ENCODE measurements at regions not wholly inside any gene's neighbourhood (a gene's known extent, or its start where the extent isn't known, plus 50 kb on each side); places are given as distances from the start of the nearest gene placed in this dataset.
"Not testable (repeated sequence)": the region's sequence is repeated elsewhere in the genome, so short reads cannot be mapped to it uniquely, and the experiment has no call there.

- no peak for DNase-seq
These were observed 703.9 kb upstream of the SEMA6D start for GRCh38 chr15:47013446-47013845.

GRCh38 chr15:47027322-47027946 lies 689.9 kb upstream of the SEMA6D start:
- peak; percentile 1 for DNase-seq

GRCh38 chr15:47035475-47036406 lies 681.6 kb upstream of the SEMA6D start:
- DNase-seq = no peak

GRCh38 chr15:47037003-47037402 lies 680.3 kb upstream of the SEMA6D start:
- no peak for DNase-seq

- DNase-seq = no peak
These were observed 678.1 kb upstream of the SEMA6D start for GRCh38 chr15:47039225-47039624.

GRCh38 chr15:47041301-47041700 lies 676.0 kb upstream of the SEMA6D start:
- no peak for DNase-seq

GRCh38 chr15:47047981-47048380 lies 669.3 kb upstream of the SEMA6D start:
- not testable (repeated sequence) for DNase-seq

- no peak for DNase-seq
These were observed 650.9 kb upstream of the SEMA6D start for GRCh38 chr15:47066392-47066791.

- DNase-seq = not testable (repeated sequence)
These were observed 639.5 kb upstream of the SEMA6D start for GRCh38 chr15:47077846-47078245.

GRCh38 chr15:47095833-47096232 lies 621.5 kb upstream of the SEMA6D start:
- DNase-seq = no peak

- not testable (repeated sequence) for DNase-seq
These were observed 618.8 kb upstream of the SEMA6D start for GRCh38 chr15:47098526-47098925.

GRCh38 chr15:47099801-47100200 lies 617.5 kb upstream of the SEMA6D start:
- not testable (repeated sequence) for DNase-seq

GRCh38 chr15:47108800-47109199 lies 608.5 kb upstream of the SEMA6D start:
- not testable (repeated sequence) for DNase-seq

- DNase-seq = no peak
These were observed 600.6 kb upstream of the SEMA6D start for GRCh38 chr15:47116698-47117097.

GRCh38 chr15:47119349-47119748 lies 598.0 kb upstream of the SEMA6D start:
- no peak for DNase-seq

GRCh38 chr15:47124430-47125102 lies 592.7 kb upstream of the SEMA6D start:
- DNase-seq = no peak

GRCh38 chr15:47129033-47129432 lies 588.3 kb upstream of the SEMA6D start:
- DNase-seq = no peak

GRCh38 chr15:47131450-47131849 lies 585.9 kb upstream of the SEMA6D start:
- not testable (repeated sequence) for DNase-seq

- DNase-seq = no peak
These were observed 582.0 kb upstream of the SEMA6D start for GRCh38 chr15:47135267-47135666.

- DNase-seq = no peak
These were observed 581.1 kb upstream of the SEMA6D start for GRCh38 chr15:47136236-47136635.

GRCh38 chr15:47139965-47140364 lies 577.3 kb upstream of the SEMA6D start:
- no peak for DNase-seq

- no peak for DNase-seq
These were observed 559.5 kb upstream of the SEMA6D start for GRCh38 chr15:47157827-47158226.

GRCh38 chr15:47158573-47158972 lies 558.7 kb upstream of the SEMA6D start:
- DNase-seq = no peak

- no peak for DNase-seq
These were observed 540.1 kb upstream of the SEMA6D start for GRCh38 chr15:47177177-47177576.
